Activated CD4-positive, alpha-beta memory T cell treated with anti-CD3 and anti-CD28 coated beads, Interleukin-2, amount 10 ng/mL, durations not matched to agents 7 days and 5 days (primary cell): ENCODE measurements at regions not wholly inside any gene's neighbourhood (a gene's known extent, or its start where the extent isn't known, plus 50 kb on each side); places are given as distances from the start of the nearest gene placed in this dataset.

Experiments used
- CTCF ChIA-PET: fragments of 350-600 bp; sonication (Branson Sonifier 250); formaldehyde crosslinking; loops from one replicate; lab custom pipeline; 2021; ENCODE audit warnings: antibody characterized with exemption, inconsistent platforms; lab: Charles Lee
- POLR2A ChIA-PET: fragments of 350-600 bp; sonication (Branson Sonifier 250); formaldehyde crosslinking; loops from one replicate; lab custom pipeline; 2021; ENCODE audit warnings: antibody characterized with exemption; lab: Charles Lee
- DNase-seq: peaks from one replicate; pipeline ENCODE4 v3.0.0-alpha.2; 2020
- H3K27ac Mint-ChIP-seq: one replicate; pipeline ENCODE4 v1.8.0; 2021; ENCODE audit warnings: mild to moderate bottlenecking, mixed read lengths
- H3K27me3 Mint-ChIP-seq: one replicate; pipeline ENCODE4 v1.8.0; 2021; ENCODE audit warnings: mixed read lengths
- H3K36me3 Mint-ChIP-seq: one replicate; pipeline ENCODE4 v1.8.0; 2021; ENCODE audit warnings: low read depth, mixed read lengths
- H3K4me1 Mint-ChIP-seq: one replicate; pipeline ENCODE4 v1.8.0; 2021; ENCODE audit warnings: mixed read lengths
- H3K4me3 Mint-ChIP-seq: one replicate; pipeline ENCODE4 v1.8.0; 2021; ENCODE audit warnings: mild to moderate bottlenecking, mixed read lengths
- H3K9me3 Mint-ChIP-seq: one replicate; pipeline ENCODE4 v1.8.0; 2021; ENCODE audit warnings: mixed read lengths

DNA sequence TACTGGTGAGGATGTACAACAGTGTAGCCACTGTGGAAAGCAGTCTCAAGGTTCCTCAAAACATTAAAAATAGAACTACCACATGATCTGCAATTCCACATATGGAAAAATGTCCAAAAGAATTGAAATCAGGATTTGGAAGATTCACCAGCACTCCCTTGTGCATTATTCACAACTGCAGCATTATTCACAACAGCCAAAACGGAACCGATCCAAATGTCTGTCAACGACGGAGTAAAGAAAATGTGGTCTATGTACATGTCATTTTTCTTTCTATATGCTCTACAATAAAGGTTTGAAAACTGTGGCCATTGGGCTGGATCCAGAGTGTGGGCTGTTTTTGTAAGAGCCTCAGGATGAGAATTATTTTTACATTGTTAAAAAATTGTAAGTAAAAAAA is 1206.1 kb upstream of the CELF2 start:
- CTCF ChIA-PET: no interaction called here
- no peaks in the 10 kb centered on the region for H3K36me3 Mint-ChIP-seq
- no peak overlapping the region for H3K27ac Mint-ChIP-seq
- POLR2A ChIA-PET: no interaction called here
- no peaks in the 10 kb centered on the region for H3K27me3 Mint-ChIP-seq
- no peak overlapping the region for H3K4me3 Mint-ChIP-seq
- H3K4me1 Mint-ChIP-seq: no peaks in the 10 kb centered on the region
- no peaks in the 10 kb centered on the region for H3K9me3 Mint-ChIP-seq
- no peak for DNase-seq

DNA sequence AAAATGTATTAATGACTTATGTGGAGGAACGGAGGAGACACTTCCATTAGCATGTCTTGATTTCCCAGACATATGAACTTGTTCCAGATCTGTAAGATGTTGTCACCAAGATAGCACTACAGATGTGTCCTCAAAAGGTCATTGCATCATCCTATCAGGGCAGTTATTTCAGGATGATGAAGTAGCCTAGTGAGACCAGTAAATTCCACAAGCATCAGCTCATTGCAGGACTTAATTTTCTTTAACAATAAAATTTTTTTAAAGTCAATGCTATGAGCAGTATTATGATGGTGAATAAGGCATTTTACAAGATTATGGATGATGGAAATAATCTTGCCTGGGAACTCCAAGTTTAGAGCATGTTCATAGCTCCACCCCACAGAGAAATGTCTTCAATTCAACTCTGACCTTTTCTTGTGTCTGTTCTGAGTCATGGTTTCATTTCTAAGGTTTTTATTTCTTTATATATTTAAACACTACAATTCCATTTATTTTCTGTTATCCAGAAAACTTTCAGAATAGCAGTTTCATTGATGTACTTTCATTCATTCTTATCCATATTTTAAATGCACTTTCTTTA is 1203.3 kb upstream of the CELF2 start:
- H3K27me3 Mint-ChIP-seq: no peaks in the 10 kb centered on the region
- no peak for DNase-seq
- CTCF ChIA-PET: no interaction called here
- no peaks in the 10 kb centered on the region for H3K36me3 Mint-ChIP-seq
- POLR2A ChIA-PET: no interaction called here
- H3K27ac Mint-ChIP-seq: no peak overlapping the region
- no peaks in the 10 kb centered on the region for H3K4me1 Mint-ChIP-seq
- no peak overlapping the region for H3K4me3 Mint-ChIP-seq
- peaks cover 2% of the 10 kb centered on the region for H3K9me3 Mint-ChIP-seq

DNA sequence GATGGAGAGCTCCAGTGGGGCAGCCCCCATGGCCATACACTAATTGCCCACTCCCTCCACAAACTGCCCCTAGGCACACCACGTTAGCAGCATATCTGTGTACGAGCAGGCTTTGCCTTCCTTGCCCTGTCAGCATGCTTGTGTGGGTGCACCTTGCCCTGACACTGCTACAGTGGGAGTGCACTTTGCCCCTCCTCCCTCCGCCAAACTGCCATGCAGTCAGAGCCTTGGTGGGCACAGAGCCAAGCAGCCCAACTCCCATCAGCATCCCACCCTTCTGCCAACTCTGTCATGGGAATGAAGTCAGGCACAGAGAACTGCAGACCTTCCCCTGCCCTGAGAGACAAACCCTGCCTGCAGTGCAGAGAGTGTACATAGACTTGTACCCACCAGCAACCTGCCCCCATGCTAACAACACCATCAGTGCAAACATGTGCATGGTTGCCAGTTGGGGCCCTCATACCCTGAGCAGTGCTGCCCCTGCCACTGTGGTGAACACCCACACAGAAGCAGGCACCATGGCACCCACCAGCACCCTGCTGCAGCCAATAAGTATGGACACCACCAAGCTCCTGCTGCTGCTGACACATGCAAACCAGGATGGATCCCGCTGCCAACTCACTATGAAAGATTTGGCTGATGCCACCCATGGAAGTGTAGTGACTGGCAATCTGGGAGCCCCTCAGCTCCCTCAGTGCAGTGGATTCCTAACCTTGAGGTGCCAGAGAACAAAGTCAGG is 1197.7 kb upstream of the CELF2 start:
- Mint-ChIP-seq H3K27ac (no peak overlapping the region), H3K27me3 (no peaks in the 10 kb centered on the region), H3K9me3 (peaks cover 4% of the 10 kb centered on the region), H3K4me1 (no peaks in the 10 kb centered on the region), H3K4me3 (no peak overlapping the region), H3K36me3 (no peaks in the 10 kb centered on the region)
- CTCF ChIA-PET: no interaction called here
- DNase-seq: no peak
- POLR2A ChIA-PET: no interaction called here

DNA sequence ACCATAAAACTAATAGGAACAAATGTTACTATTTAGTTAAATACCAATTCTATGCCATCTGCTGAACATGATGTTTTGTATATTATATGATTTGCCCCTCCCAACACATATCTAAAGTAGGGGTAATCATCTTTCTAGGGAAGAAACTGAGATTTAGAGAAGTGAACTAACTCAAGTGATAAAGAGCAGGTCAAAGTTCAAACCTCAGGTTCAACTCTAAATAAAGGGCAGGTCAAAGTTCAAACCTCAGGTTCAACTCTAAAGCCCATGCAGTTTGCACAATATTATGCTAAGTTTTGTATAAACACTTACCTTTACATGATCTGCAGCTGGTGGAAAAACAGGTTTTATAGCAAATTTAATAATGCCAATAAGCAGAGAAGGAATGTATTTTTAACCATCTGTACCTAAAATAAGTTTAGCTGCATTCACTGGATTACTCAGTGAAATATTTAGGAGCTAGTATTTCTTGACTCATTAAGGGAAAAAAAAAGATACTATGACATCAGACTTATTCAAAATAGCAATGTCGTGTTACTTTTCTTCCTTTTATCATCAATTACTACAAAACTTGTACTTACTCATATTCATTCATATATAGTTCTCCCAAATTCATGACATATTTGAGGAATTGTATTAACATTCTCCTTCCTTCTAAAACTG is 1194.3 kb upstream of the CELF2 start:
- Mint-ChIP-seq H3K4me3 (no peak overlapping the region), H3K27ac (no peak overlapping the region), H3K27me3 (no peaks in the 10 kb centered on the region), H3K4me1 (no peaks in the 10 kb centered on the region), H3K9me3 (peaks cover 2% of the 10 kb centered on the region), H3K36me3 (no peaks in the 10 kb centered on the region)
- no peak for DNase-seq
- ChIA-PET POLR2A (no interaction called here), CTCF (no interaction called here)

DNA sequence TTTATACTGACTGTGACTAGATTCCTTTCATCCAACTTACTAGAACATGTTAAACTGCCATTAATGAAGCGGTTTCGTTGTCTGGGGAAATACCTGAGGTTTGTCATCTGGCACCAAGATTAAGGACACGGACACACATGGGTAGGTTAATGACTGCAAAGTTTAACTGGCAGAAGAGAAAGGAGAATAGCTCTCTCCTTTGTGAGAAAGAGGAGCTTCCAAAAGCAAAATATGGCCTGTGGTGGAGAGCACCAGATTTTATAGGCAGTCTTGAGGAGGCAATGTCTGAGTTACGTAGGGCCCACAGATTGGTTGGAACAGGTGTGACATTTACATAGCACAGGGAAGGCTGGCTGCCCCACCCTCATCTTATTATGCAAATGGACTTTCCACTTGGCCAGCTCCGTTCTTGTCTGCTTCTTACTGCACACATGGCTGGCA is 1193.0 kb upstream of the CELF2 start:
- POLR2A ChIA-PET: no interaction called here
- H3K36me3 Mint-ChIP-seq: no peaks in the 10 kb centered on the region
- no peaks in the 10 kb centered on the region for H3K27me3 Mint-ChIP-seq
- H3K4me1 Mint-ChIP-seq: no peaks in the 10 kb centered on the region
- peaks cover 2% of the 10 kb centered on the region for H3K9me3 Mint-ChIP-seq
- no peak overlapping the region for H3K4me3 Mint-ChIP-seq
- no peak overlapping the region for H3K27ac Mint-ChIP-seq
- no peak for DNase-seq
- CTCF ChIA-PET: no interaction called here

DNA sequence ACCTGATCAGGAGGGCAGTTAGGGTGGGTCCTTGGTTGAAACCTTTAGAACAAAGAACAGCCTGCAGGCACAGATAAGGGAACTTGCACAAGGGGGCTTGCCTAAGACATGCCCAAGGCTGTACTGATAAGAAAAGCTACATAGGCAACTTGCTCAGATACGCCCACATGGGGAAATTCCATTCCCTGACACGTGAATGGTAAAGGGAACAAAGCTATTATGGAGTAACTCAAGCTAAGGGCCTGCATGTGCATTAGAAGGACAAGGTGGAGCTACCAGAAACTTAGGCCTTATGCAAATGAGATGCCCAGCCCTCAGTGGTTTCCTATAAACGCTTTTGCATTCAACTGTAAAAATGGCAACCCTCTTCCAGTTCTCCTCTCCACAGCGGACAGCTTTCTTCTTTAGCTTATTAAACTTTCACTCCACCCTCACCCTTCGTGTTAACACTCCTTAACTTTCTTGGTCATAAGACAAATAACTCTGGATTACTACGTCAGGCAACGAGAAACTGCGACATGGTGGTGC is 1192.1 kb upstream of the CELF2 start:
- no peaks in the 10 kb centered on the region for H3K27me3 Mint-ChIP-seq
- no peak for DNase-seq
- no peak overlapping the region for H3K4me3 Mint-ChIP-seq
- H3K4me1 Mint-ChIP-seq: no peaks in the 10 kb centered on the region
- H3K36me3 Mint-ChIP-seq: no peaks in the 10 kb centered on the region
- H3K9me3 Mint-ChIP-seq: no peaks in the 10 kb centered on the region
- no peak overlapping the region for H3K27ac Mint-ChIP-seq
- ChIA-PET POLR2A (no interaction called here), CTCF (no interaction called here)

DNA sequence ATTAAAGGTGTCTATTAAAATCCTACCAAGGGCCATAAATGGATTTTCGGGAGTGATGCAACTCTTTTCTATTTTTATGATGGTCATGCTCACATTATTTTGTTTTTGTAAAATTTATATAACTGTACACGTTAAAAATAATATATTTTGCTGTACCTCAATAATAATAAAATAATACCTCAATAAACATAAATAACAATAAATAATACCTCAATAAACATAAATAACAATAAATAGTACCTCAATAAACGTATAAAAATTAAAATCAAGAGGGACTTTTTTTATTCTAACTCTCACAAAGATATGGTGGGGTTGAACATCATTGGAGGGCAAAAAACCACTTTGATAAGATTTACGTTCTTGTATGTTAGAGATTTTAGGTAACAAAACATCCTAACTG is 1189.6 kb upstream of the CELF2 start:
- H3K27me3 Mint-ChIP-seq: no peaks in the 10 kb centered on the region
- H3K9me3 Mint-ChIP-seq: no peaks in the 10 kb centered on the region
- no peak overlapping the region for H3K4me3 Mint-ChIP-seq
- no peak for DNase-seq
- H3K27ac Mint-ChIP-seq: no peak overlapping the region
- CTCF ChIA-PET: no interaction called here
- no peaks in the 10 kb centered on the region for H3K36me3 Mint-ChIP-seq
- POLR2A ChIA-PET: no interaction called here
- H3K4me1 Mint-ChIP-seq: no peaks in the 10 kb centered on the region

DNA sequence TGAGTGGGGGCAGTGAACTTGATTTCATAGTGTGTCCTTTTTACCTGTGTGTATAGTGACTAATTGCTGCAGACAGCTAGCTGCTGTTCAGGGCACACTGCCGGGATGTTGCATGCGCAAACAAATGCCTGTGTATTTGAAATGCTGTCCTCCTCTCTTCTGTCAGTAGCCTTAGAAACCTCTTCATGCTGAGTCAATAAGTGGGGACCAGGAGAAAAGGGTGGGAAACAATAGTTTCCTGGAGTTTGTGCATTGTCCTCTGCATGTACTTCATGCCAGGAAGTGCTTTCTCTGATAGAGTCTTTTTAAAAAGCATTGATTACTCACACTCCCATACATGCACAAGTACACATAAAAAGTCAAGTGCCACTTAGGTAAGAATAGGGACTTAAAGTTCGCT is 1183.7 kb upstream of the CELF2 start:
- no peak for DNase-seq
- Mint-ChIP-seq H3K27ac (no peak overlapping the region), H3K4me3 (no peak overlapping the region), H3K4me1 (no peaks in the 10 kb centered on the region), H3K36me3 (no peaks in the 10 kb centered on the region), H3K27me3 (no peaks in the 10 kb centered on the region), H3K9me3 (no peaks in the 10 kb centered on the region)
- POLR2A ChIA-PET: no interaction called here
- CTCF ChIA-PET: no interaction called here

DNA sequence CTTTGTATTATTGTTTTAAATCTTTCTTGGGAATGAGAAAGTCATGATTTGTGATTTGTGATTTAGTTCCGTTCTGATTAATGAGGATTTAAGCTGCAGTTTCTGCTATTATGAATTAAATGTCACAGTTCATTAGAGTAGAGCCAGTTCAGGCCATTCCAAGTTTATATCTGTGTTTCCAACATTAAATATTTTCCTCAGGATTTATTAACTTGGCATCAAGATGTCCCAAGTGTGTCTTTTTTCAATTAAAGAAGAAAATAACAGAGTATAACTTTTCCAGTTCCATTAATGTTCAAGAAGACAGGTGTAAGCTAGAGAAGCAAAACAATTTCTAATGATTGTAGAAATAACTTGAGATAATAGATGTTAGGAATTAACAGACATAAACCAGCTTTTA is 1183.2 kb upstream of the CELF2 start:
- DNase-seq: no peak

DNA sequence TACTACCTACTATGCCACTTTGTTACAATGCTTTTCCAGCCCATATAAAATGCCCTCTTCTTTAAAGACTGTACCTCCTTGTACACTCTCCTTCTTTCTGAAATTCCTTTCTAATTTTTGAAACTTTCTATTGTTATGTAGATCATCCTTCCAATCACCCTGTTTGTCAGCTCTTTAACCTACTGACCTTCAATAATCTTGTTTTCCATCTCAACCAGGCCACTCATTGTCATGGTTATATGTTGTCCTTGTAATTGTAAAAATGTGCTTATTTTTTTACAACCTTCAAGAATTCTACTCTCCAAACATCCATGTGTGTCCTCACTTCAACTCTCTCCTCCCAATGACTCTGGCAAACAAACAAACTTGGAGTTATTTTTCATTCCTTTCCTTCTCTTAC is 1172.6 kb upstream of the CELF2 start:
- no peaks in the 10 kb centered on the region for H3K27me3 Mint-ChIP-seq
- H3K4me1 Mint-ChIP-seq: no peaks in the 10 kb centered on the region
- H3K36me3 Mint-ChIP-seq: no peaks in the 10 kb centered on the region
- H3K4me3 Mint-ChIP-seq: no peak overlapping the region
- ChIA-PET CTCF (no interaction called here), POLR2A (no interaction called here)
- peaks cover 9% of the 10 kb centered on the region for H3K9me3 Mint-ChIP-seq
- H3K27ac Mint-ChIP-seq: no peak overlapping the region
- DNase-seq: no peak

More for the DNA sequence above, 1183.2 kb upstream of the CELF2 start:
- ChIA-PET POLR2A (no interaction called here), CTCF (no interaction called here)
- Mint-ChIP-seq H3K9me3 (no peaks in the 10 kb centered on the region), H3K27me3 (no peaks in the 10 kb centered on the region), H3K4me1 (no peaks in the 10 kb centered on the region), H3K4me3 (no peak overlapping the region), H3K27ac (no peak overlapping the region), H3K36me3 (no peaks in the 10 kb centered on the region)

DNA sequence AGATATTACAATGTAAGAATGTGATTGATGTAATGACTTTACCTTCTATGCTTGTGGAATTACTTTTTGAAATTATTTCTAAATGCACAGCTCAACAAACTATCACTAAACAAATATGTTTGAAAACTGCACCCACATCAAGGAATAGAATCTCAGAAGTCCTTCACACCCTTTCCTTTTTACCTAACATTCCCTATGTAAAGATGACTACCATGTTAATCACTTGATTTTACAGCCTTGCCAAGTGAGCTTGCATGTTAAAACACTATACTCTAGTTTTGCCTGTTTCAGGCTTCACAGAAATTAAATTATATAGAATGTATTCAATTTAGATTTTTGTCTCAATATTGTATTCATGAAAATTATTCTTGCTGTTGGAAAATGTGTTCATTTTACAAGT is 1169.4 kb upstream of the CELF2 start:
- no peak overlapping the region for H3K27ac Mint-ChIP-seq
- H3K36me3 Mint-ChIP-seq: no peaks in the 10 kb centered on the region
- no peaks in the 10 kb centered on the region for H3K4me1 Mint-ChIP-seq
- H3K9me3 Mint-ChIP-seq: peaks cover 11% of the 10 kb centered on the region
- POLR2A ChIA-PET: no interaction called here
- no peaks in the 10 kb centered on the region for H3K27me3 Mint-ChIP-seq
- no peak for DNase-seq
- CTCF ChIA-PET: no interaction called here
- H3K4me3 Mint-ChIP-seq: no peak overlapping the region

DNA sequence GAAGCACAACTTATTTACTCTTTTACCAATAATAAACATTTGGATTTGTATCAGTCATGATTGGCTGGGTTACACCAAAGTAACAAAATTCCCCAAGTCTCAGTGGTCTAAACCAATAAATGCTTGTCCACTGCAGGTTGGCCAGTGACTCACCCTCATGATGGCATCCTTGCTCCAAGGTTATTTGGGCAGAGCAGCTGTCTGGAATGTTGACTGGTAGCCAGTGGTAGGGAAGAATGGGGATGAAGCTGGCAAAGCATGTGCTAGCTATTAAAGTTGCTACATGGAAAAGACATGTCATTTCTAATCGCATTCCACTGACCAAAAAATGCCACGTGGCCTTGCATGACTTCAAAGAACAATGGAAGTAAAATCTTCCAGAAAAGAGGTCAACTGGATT is 1168.7 kb upstream of the CELF2 start:
- H3K9me3 Mint-ChIP-seq: peaks cover 11% of the 10 kb centered on the region
- CTCF ChIA-PET: no interaction called here
- H3K36me3 Mint-ChIP-seq: no peaks in the 10 kb centered on the region

DNA sequence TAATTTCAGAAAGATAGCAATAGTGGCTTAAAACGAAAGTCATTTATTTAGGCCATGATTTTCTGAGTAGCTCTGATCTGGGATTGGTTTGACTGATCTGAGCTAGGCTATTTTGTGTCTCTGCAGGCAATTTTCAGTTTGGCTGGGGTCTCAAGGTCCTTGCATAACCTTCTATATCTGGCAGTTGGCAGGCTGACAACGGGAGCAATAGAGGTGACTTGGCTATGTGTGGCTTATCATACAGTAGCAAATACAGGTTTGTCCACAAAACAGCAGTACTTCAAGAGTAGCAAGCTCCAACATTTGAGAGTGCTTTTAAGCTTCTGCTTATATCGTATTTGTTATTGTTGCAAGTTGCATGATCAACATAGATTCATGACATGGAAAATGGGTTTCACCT is 1167.3 kb upstream of the CELF2 start:
- ChIA-PET POLR2A (no interaction called here), CTCF (no interaction called here)
- no peaks in the 10 kb centered on the region for H3K4me1 Mint-ChIP-seq
- peaks cover 4% of the 10 kb centered on the region for H3K9me3 Mint-ChIP-seq
- no peaks in the 10 kb centered on the region for H3K36me3 Mint-ChIP-seq
- no peaks in the 10 kb centered on the region for H3K27me3 Mint-ChIP-seq
- H3K4me3 Mint-ChIP-seq: no peak overlapping the region
- no peak overlapping the region for H3K27ac Mint-ChIP-seq
- DNase-seq: no peak

More for the DNA sequence above, 1168.7 kb upstream of the CELF2 start:
- Mint-ChIP-seq H3K4me1 (no peaks in the 10 kb centered on the region), H3K27ac (no peak overlapping the region), H3K4me3 (no peak overlapping the region), H3K27me3 (no peaks in the 10 kb centered on the region)
- no peak for DNase-seq
- POLR2A ChIA-PET: no interaction called here
